Endodermal cell (in vitro differentiated cells): ENCODE measurements at regions not wholly inside any gene's neighbourhood (a gene's known extent, or its start where the extent isn't known, plus 50 kb on each side); places are given as distances from the start of the nearest gene placed in this dataset.

Source experiments
- DNase-seq: peaks from one replicate; pipeline ENCODE4 v3.0.0-alpha.2; 2017
- H3K27ac ChIP-seq: 2 replicates; pipeline ENCODE4 v1.5.1; 2013; ENCODE audit warnings: mild to moderate bottlenecking, low read depth, low read length, moderate library complexity
- H3K27me3 ChIP-seq: 2 replicates; pipeline ENCODE4 v1.6.1; 2013; ENCODE audit warnings: mild to moderate bottlenecking, low read length, moderate library complexity; ENCODE audit not compliant: insufficient read depth, control insufficient read depth, poor library complexity, severe bottlenecking
- H3K36me3 ChIP-seq: 2 replicates; pipeline ENCODE4 v1.7.0; 2013; ENCODE audit warnings: mild to moderate bottlenecking, low read length, moderate library complexity; ENCODE audit not compliant: control insufficient read depth, insufficient read depth
- H3K4me1 ChIP-seq: one replicate; pipeline ENCODE4 v1.7.0; 2013; ENCODE audit warnings: low read length; ENCODE audit not compliant: control insufficient read depth, insufficient read depth
- H3K4me3 ChIP-seq: 2 replicates; pipeline ENCODE4 v1.5.1; 2013; ENCODE audit warnings: mild to moderate bottlenecking, low read length, moderate library complexity
- H3K9ac ChIP-seq: 2 replicates; pipeline ENCODE4 v1.6.1; 2013; ENCODE audit warnings: mild to moderate bottlenecking, low read length, moderate library complexity; ENCODE audit not compliant: poor library complexity, severe bottlenecking; ENCODE audit errors: extremely low read depth
- H3K9me3 ChIP-seq: 2 replicates; pipeline ENCODE4 v1.6.1; 2013; ENCODE audit warnings: mild to moderate bottlenecking, low read length, moderate library complexity; ENCODE audit not compliant: control insufficient read depth
- H3K27ac Mint-ChIP-seq: 2 replicates; pipeline ENCODE4 v1.8.0; 2020; ENCODE audit warnings: mixed read lengths
- H3K27me3 Mint-ChIP-seq: 2 replicates; pipeline ENCODE4 v1.8.0; 2021; ENCODE audit warnings: mild to moderate bottlenecking, mixed read lengths; ENCODE audit not compliant: insufficient read depth
- H3K36me3 Mint-ChIP-seq: 2 replicates; pipeline ENCODE4 v1.8.0; 2020; ENCODE audit warnings: low read depth, mixed read lengths
- H3K4me1 Mint-ChIP-seq: 2 replicates; pipeline ENCODE4 v1.8.0; 2020; ENCODE audit warnings: mixed read lengths
- H3K4me3 Mint-ChIP-seq: 2 replicates; pipeline ENCODE4 v1.8.0; 2020; ENCODE audit warnings: mild to moderate bottlenecking, moderate library complexity, mixed read lengths
- H3K9me3 Mint-ChIP-seq: 2 replicates; pipeline ENCODE4 v1.8.0; 2020; ENCODE audit warnings: mild to moderate bottlenecking, mixed read lengths
- WGBS, 2 experiments: methylation state at CpG; one replicate each; pipeline versions ENCODE4 v1.1.5 to v1.1.7; 2013; ENCODE audit warnings: missing lambda C conversion rate in 2 of 2, mixed read lengths in 1 of 2; ENCODE audit not compliant: insufficient coverage in 1 of 2, insufficient read length in 1 of 2; 5-methylcytosine and 5-hydroxymethylcytosine counted together
- TF ChIP-seq, protein P1 (sequence below): fragments of 200-600 bp; sonication (generic); conservative IDR thresholded peaks from 2 replicates; pipeline ENCODE4 v1.5.0; 2021; ENCODE audit warnings: antibody characterized with exemption, mild to moderate bottlenecking

DNA sequence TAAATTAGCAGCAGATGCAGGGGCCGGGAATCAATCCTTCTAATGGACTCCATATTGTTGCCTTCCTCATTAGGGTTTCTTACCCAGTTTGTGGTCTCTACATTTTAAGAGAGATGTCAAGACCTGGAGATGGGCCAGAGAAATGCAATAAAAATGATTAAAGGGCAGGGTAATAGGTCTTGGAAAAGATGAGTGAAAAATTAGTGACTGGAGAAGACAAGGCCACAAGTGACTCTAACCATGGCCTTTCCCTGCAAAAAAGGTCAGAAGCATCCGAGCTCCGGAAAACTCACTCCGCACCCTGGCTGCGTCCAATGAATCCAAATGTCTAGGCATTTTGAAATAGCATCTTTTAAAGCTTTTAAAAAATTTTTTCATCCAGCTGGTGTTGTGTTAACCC is 152.8 kb downstream of the ARRDC4 start:
- no peak for DNase-seq
- H3K4me1 Mint-ChIP-seq = no peaks in the 10 kb centered on the region
- H3K9me3 ChIP-seq = no peaks in the 10 kb centered on the region
- TF ChIP-seq, protein P1, sequence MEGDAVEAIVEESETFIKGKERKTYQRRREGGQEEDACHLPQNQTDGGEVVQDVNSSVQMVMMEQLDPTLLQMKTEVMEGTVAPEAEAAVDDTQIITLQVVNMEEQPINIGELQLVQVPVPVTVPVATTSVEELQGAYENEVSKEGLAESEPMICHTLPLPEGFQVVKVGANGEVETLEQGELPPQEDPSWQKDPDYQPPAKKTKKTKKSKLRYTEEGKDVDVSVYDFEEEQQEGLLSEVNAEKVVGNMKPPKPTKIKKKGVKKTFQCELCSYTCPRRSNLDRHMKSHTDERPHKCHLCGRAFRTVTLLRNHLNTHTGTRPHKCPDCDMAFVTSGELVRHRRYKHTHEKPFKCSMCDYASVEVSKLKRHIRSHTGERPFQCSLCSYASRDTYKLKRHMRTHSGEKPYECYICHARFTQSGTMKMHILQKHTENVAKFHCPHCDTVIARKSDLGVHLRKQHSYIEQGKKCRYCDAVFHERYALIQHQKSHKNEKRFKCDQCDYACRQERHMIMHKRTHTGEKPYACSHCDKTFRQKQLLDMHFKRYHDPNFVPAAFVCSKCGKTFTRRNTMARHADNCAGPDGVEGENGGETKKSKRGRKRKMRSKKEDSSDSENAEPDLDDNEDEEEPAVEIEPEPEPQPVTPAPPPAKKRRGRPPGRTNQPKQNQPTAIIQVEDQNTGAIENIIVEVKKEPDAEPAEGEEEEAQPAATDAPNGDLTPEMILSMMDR = no peak
- H3K9ac ChIP-seq = no peak overlapping the region
- no peaks in the 10 kb centered on the region for H3K27me3 ChIP-seq
- no peak overlapping the region for H3K4me3 Mint-ChIP-seq
- WGBS, 2 experiments = 92 to 98% methylated on average over 5 of the region's 5 CpGs
- H3K9me3 Mint-ChIP-seq = peaks cover 2% of the 10 kb centered on the region
- H3K36me3 ChIP-seq = no peaks in the 10 kb centered on the region
- no peaks in the 10 kb centered on the region for H3K36me3 Mint-ChIP-seq
- H3K27me3 Mint-ChIP-seq = peaks cover 5% of the 10 kb centered on the region
- H3K27ac ChIP-seq = no peak overlapping the region
- no peak overlapping the region for H3K4me3 ChIP-seq
- no peaks in the 10 kb centered on the region for H3K4me1 ChIP-seq
- no peak overlapping the region for H3K27ac Mint-ChIP-seq

DNA sequence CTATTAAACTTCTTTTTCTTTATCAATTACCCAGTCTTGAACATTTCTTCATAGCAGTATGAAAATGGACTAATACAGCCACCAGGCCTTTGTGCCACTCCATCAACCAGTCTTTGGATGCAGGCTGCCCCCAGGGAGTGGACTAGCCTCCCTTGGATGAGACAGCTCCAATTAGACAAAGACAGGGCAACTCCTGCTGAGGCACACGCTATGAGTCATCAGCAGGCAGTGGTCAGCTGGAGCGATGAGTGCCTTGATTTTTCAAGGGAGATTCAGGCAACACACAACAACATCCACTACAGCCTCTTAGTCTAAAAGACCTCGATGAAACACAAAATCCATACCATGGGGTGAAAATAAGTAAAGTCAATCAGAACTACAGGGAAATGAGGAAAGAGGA is 160.1 kb downstream of the ARRDC4 start:
- Mint-ChIP-seq H3K27ac (no peak overlapping the region), H3K4me1 (peaks cover 8% of the 10 kb centered on the region)
- no peak overlapping the region for H3K4me3 ChIP-seq

DNA sequence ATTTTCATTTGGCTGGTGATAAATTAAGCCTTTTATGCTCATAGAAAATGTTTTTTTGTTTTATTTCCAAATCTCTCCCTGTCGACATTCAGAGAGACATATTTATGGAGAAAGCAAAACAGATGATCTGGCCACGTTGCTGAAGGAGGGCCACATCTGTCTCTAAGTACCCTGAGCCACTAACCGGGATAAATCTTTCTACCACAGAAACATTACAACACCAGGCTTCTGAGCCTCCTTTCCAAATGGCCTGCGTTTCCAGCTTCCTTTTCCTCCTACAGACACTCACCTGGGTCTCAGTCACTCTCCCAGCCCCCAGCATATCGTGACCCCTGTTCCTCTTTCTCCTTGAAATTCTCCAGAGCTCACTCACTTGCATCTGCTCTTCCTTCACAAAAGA is 161.0 kb downstream of the ARRDC4 start:
- no peak overlapping the region for H3K27ac Mint-ChIP-seq
- no peak for DNase-seq
- 89 to 93% methylated on average over 3 to 5 of the region's 5 CpGs for WGBS, 2 experiments
- TF ChIP-seq, protein P1 = no peak
- Histone ChIP-seq H3K9me3 (no peaks in the 10 kb centered on the region), H3K9ac (no peak overlapping the region), H3K4me1 (peaks cover 6% of the 10 kb centered on the region), H3K27me3 (peaks cover 20% of the 10 kb centered on the region), H3K36me3 (no peaks in the 10 kb centered on the region), H3K4me3 (no peak overlapping the region), H3K27ac (no peak overlapping the region)
- peaks cover 8% of the 10 kb centered on the region for H3K4me1 Mint-ChIP-seq
- no peaks in the 10 kb centered on the region for H3K9me3 Mint-ChIP-seq
- H3K36me3 Mint-ChIP-seq = no peaks in the 10 kb centered on the region
- no peak overlapping the region for H3K4me3 Mint-ChIP-seq
- H3K27me3 Mint-ChIP-seq = peaks cover 2% of the 10 kb centered on the region

More for the DNA sequence above, 160.1 kb downstream of the ARRDC4 start:
- Histone ChIP-seq H3K27me3 (peaks cover 20% of the 10 kb centered on the region), H3K9me3 (no peaks in the 10 kb centered on the region), H3K27ac (no peak overlapping the region), H3K9ac (no peak overlapping the region), H3K36me3 (no peaks in the 10 kb centered on the region), H3K4me1 (peaks cover 6% of the 10 kb centered on the region)
- TF ChIP-seq, protein P1 = no peak
- no peak for DNase-seq
- 80% methylated on average over 3 of the region's 3 CpGs; no CpG with 5 or more reads in 1 of the 2 experiments for WGBS, 2 experiments
- H3K4me3 Mint-ChIP-seq = no peak overlapping the region
- H3K36me3 Mint-ChIP-seq = no peaks in the 10 kb centered on the region
- peaks cover 4% of the 10 kb centered on the region for H3K27me3 Mint-ChIP-seq
- H3K9me3 Mint-ChIP-seq = peaks cover 2% of the 10 kb centered on the region
